OCI-LY3 (cell line): ENCODE measurements at regions not wholly inside any gene's neighbourhood (a gene's known extent, or its start where the extent isn't known, plus 50 kb on each side); places are given as distances from the start of the nearest gene placed in this dataset.

Experiments used
- EZH2phosphoT487 ChIP-seq: fragments of 200-600 bp; shearing (Covaris generic); IDR thresholded peaks from 2 replicates; pipeline ENCODE4 v1.6.1; 2018; ENCODE audit warnings: antibody characterized with exemption, mixed run types, low read depth
- TF ChIP-seq, protein P1 (sequence below): fragments of 200-600, 300-600 bp; sonication (generic); IDR thresholded peaks from 2 replicates; pipeline ENCODE4 v1.5.1; 2014; ENCODE audit warnings: antibody characterized with exemption, low read length, low read depth

DNA sequence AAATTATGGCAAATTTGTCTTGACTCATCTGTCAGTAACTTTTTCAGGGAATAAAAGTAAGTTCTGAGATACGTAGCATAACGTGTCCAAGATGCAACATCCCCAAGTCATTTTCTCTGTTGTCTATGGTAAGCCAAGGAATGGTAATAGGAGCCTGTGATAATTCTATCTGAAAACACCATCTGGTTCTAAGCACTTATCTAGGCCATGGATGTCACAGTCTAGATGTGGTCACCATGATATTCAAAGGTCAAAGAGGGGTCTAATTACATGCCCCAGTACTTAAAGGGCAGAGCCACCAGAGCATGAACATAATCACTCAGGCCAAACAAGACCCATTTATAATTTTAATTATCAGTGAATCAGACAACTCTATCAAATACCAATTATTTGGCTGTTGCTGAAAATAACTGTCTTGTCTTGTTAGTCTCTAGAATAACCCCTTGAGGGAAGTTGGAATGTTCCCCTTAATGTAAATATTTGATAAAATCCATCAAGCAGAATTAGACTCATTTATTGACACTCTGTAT is 225.1 kb upstream of the MPPED2 start:
- TF ChIP-seq, protein P1, sequence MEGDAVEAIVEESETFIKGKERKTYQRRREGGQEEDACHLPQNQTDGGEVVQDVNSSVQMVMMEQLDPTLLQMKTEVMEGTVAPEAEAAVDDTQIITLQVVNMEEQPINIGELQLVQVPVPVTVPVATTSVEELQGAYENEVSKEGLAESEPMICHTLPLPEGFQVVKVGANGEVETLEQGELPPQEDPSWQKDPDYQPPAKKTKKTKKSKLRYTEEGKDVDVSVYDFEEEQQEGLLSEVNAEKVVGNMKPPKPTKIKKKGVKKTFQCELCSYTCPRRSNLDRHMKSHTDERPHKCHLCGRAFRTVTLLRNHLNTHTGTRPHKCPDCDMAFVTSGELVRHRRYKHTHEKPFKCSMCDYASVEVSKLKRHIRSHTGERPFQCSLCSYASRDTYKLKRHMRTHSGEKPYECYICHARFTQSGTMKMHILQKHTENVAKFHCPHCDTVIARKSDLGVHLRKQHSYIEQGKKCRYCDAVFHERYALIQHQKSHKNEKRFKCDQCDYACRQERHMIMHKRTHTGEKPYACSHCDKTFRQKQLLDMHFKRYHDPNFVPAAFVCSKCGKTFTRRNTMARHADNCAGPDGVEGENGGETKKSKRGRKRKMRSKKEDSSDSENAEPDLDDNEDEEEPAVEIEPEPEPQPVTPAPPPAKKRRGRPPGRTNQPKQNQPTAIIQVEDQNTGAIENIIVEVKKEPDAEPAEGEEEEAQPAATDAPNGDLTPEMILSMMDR = no peak
- no peak for TF ChIP-seq EZH2phosphoT487
